Ovary (tissue), 7 donors: ENCODE measurements at regions not wholly inside any gene's neighbourhood (a gene's known extent, or its start where the extent isn't known, plus 50 kb on each side); places are given as distances from the start of the nearest gene placed in this dataset.

Experiments used
- DNase-seq, 5 donors: peaks; one replicate each; pipeline ENCODE4 v3.0.0-alpha.2; 2019 to 2020
- H3K27ac ChIP-seq, 2 donors: fragments of 200-600 bp; one replicate each; pipeline versions ENCODE4 v1.5.1 to v1.8.0; 2019 to 2022
- H3K27me3 ChIP-seq: fragments of 200-600 bp; one replicate; pipeline ENCODE4 v1.8.0; 2022
- H3K36me3 ChIP-seq: fragments of 200-600 bp; sonication (generic); one replicate; pipeline ENCODE4 v1.5.1; 2019
- H3K4me1 ChIP-seq: one replicate; pipeline ENCODE4 v1.8.1; 2013; ENCODE audit warnings: mild to moderate bottlenecking, moderate library complexity; ENCODE audit not compliant: insufficient read depth
- H3K4me3 ChIP-seq: fragments of 200-600 bp; sonication (generic); one replicate; pipeline ENCODE4 v1.5.1; 2017
- H3K9me3 ChIP-seq, 2 donors: fragments of 200-600 bp in 1 of 2; sonication (generic) in 1 of 2; one replicate each; pipeline versions ENCODE4 v1.5.1 to v1.8.1; 2013 to 2019; ENCODE audit warnings: mild to moderate bottlenecking in 1 of 2, moderate library complexity in 1 of 2
- CTCF ChIP-seq, 3 donors: fragments of 450-650 bp in 2 of 3; fragments of 200-600 bp in 1 of 3; IDR thresholded peaks; one replicate each; pipeline versions ENCODE4 v1.5.1 to v1.8.0; 2016 to 2022; ENCODE audit warnings: antibody characterized with exemption in 3 of 3, mild to moderate bottlenecking in 1 of 3
- EP300 ChIP-seq: sonication (generic); formaldehyde crosslinking; IDR thresholded peaks from one replicate; pipeline ENCODE4 v1.6.1; 2017; ENCODE audit warnings: antibody characterized with exemption
- POLR2A ChIP-seq: fragments of 450-650 bp; IDR thresholded peaks from one replicate; pipeline ENCODE4 v1.6.1; 2017; ENCODE audit warnings: antibody characterized with exemption, mild to moderate bottlenecking, moderate library complexity
- WGBS, 3 donors: extraction: QIAGEN DNeasy Blood & Tissue Kit in 1 of 3; methylation state at CpG; one replicate each; pipeline versions ENCODE4 v1.1.5 to v1.1.7; 2013 to 2017; 5-methylcytosine and 5-hydroxymethylcytosine counted together
- intact Hi-C, 4 donors: fragments of 100-400 bp; cut with DNase I; formaldehyde crosslinking; loops; one replicate each; pipeline versions ENCODE4 v1.11.0 to v1.15.1; 2022 to 2023
- donor health status: DM: no; HTN: no; CAD: no; lungs with moderate emphysema.
- donor health status: DM: no; HTN: no; CAD: no.
- donor health status: Bipolar disorder and iron deficiency.
- donor health status: DM: no; HTN: no; CAD: no.
- donor health status: DM: yes; HTN: yes; CAD: no.

GRCh38 chr3:44047796-44048195, 193.9 kb upstream of the TOPAZ1 start:
- intact Hi-C loops: no loop called here
- DNase-seq: no peak
- H3K36me3 ChIP-seq: no peaks in the 10 kb centered on the region
- TF ChIP-seq POLR2A (no peak), EP300 (no peak), CTCF (IDR thresholded peaks at IDR 0.05) (no peak)
- no peaks in the 10 kb centered on the region for H3K9me3 ChIP-seq
- H3K27ac ChIP-seq: no peak overlapping the region
- H3K4me1 ChIP-seq: no peaks in the 10 kb centered on the region
- no peak overlapping the region for H3K4me3 ChIP-seq
- 71 to 83% (median 73%) methylated on average over 3 of the region's 3 CpGs for WGBS, 3 donors
- no peaks in the 10 kb centered on the region for H3K27me3 ChIP-seq

- Histone ChIP-seq H3K4me3 (no peak overlapping the region), H3K36me3 (no peaks in the 10 kb centered on the region), H3K9me3 (no peaks in the 10 kb centered on the region), H3K27me3 (no peaks in the 10 kb centered on the region), H3K4me1 (no peaks in the 10 kb centered on the region), H3K27ac (no peak overlapping the region)
- no peak for DNase-seq
- WGBS, 3 donors: 47 to 68% (median 66%) methylated on average over 3 of the region's 3 CpGs
- intact Hi-C loops: no loop called here
- no peak for TF ChIP-seq POLR2A
- TF ChIP-seq CTCF (IDR thresholded peaks at IDR 0.05): no peak
- no peak for TF ChIP-seq EP300
These were observed 193.3 kb upstream of the TOPAZ1 start for GRCh38 chr3:44048196-44048924.

GRCh38 chr3:44048949-44049348, 192.7 kb upstream of the TOPAZ1 start:
- TF ChIP-seq CTCF (IDR thresholded peaks at IDR 0.05) (no peak), POLR2A (no peak), EP300 (no peak)
- no peak for DNase-seq
- H3K4me1 ChIP-seq: no peaks in the 10 kb centered on the region
- no peak overlapping the region for H3K27ac ChIP-seq
- H3K4me3 ChIP-seq: no peak overlapping the region
- WGBS, 3 donors: 51 to 66% (median 58%) methylated on average over 2 of the region's 2 CpGs
- no peaks in the 10 kb centered on the region for H3K9me3 ChIP-seq
- H3K36me3 ChIP-seq: no peaks in the 10 kb centered on the region
- H3K27me3 ChIP-seq: no peaks in the 10 kb centered on the region
- intact Hi-C loops: no loop called here

GRCh38 chr3:44050101-44050500, 191.6 kb upstream of the TOPAZ1 start:
- no peaks in the 10 kb centered on the region for H3K27me3 ChIP-seq
- H3K4me1 ChIP-seq: no peaks in the 10 kb centered on the region
- intact Hi-C loops: no loop called here
- TF ChIP-seq CTCF (IDR thresholded peaks at IDR 0.05) (no peak), EP300 (no peak), POLR2A (no peak)
- no peak for DNase-seq
- H3K27ac ChIP-seq: no peak overlapping the region
- H3K4me3 ChIP-seq: no peak overlapping the region
- WGBS, 3 donors: 82 to 90% (median 82%) methylated on average over 9 of the region's 9 CpGs
- H3K36me3 ChIP-seq: no peaks in the 10 kb centered on the region
- H3K9me3 ChIP-seq: no peaks in the 10 kb centered on the region
